HT1080 (cell line): ENCODE measurements at regions not wholly inside any gene's neighbourhood (a gene's known extent, or its start where the extent isn't known, plus 50 kb on each side); places are given as distances from the start of the nearest gene placed in this dataset. TPM values are rescaled to one million over a fixed set of nuclear protein-coding genes. Genes with fewer than 3 reads are reported as not detected.

Experiments
- small RNA-seq: library from RNA; depleted of rRNA; stranded (forward); fragments of <200 nt; gene quantifications from one replicate; pipeline ENCODE3, GENCODE V24; 2014

Small RNA genes lying in the stretch of these regions (small RNA-seq; reads per million reads assigned to genes)
- not detected for gene MIR4261
